ENCODE measurements at regions not wholly inside any gene's neighbourhood (a gene's known extent, or its start where the extent isn't known, plus 50 kb on each side); places are given as distances from the start of the nearest gene placed in this dataset.

DNA sequence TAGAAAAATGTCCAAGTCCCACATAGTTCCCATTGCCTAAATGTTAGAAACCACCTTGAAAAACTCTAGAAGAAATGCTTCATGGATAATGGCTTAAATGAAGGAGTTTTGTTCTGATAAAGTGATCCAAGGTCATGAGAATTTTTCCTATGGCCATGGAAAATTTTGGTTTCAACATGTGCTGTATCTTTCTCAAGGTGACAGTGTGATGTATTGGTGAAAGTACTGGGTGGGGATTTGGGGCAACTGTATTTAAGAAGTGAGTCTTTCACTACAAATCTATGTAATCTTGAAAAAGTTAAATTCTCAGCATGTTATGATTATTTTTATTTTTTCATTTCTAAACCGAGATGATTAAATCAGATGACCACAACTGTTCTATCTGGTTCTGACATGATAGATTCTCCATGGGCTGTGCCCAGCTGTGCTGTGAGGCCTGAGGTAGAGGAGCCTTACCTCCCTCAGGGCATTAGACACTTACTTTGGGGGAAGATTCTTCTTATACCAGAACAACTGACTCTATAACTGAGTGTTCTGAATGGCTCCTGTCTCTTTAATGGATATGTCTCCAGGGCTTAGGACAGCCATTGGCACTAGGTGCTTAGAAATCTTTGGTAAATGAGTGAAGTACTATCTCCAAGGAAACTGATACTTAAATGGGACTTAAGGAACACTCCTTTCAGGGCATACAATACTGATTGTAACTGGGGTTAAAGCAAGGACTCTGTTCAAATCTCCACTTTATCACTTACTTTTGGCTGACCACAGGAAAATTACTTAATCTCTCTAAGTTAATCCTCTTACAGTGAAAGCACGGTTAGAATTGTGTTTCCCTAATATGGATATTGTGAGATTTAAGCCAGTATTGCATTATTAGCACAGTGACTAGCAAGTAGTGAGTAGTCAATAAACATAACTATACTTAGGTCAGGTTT is 397.4 kb upstream of the MEF2C start:
- Histone ChIP-seq H3K36me3 (ENCODE audit: control insufficient read depth, insufficient read depth, low read length) (no peaks in the 10 kb centered on the region), H3K4me3 (replicated peaks; ENCODE audit: low read depth, low read length) (no peak overlapping the region), H3K27me3 (replicated peaks; ENCODE audit: control insufficient read depth, insufficient read depth, low read length) (no peaks in the 10 kb centered on the region)
- peak; percentile 33 for DNase-seq (ENCODE audit: extremely low read depth, insufficient read length)
- no peak for TF ChIP-seq CTCF (IDR thresholded peaks at IDR 0.05; ENCODE audit: insufficient read depth, low read length, poor library complexity, severe bottlenecking)

DNA sequence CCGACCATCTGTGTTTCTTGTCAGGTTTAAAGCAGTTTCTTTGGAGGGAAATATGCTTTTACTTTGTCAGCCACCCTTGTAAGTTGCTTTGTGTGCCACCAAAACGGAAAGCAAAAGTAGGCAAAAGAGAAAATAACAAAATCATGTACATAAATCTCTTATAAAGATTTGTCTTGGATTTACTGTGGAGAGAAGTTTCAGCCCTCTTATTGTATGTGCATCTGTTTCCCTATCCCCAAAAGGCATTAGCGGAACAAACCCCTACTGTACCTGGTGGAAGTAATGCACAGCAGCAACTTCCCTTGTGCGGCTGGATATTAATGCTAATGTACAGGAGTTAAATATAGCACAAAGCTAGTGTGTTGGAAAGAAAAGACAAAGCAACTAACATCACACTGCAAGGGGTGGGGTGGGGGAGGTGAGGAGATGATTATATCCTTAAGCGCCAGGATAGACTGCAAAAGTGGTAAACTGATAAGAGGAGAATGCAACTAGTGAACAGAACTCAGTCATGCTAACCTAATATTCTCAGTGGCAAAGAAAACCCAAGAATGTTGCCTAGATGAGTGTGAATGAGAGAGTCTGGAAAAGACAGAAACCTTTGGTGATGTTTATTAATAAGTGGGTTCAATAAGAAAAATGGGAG is 396.5 kb upstream of the MEF2C start:
- DNase-seq (ENCODE audit: extremely low read depth, insufficient read length): no peak
- TF ChIP-seq CTCF (IDR thresholded peaks at IDR 0.05; ENCODE audit: insufficient read depth, low read length, poor library complexity, severe bottlenecking): no peak

GRCh38 chr5:89277816-89278215 is 394.8 kb upstream of the MEF2C start:
- H3K4me3 ChIP-seq (replicated peaks; ENCODE audit: low read depth, low read length): no peak overlapping the region
- H3K36me3 ChIP-seq (ENCODE audit: control insufficient read depth, insufficient read depth, low read length): no peaks in the 10 kb centered on the region
- no peak for TF ChIP-seq CTCF (IDR thresholded peaks at IDR 0.05; ENCODE audit: insufficient read depth, low read length, poor library complexity, severe bottlenecking)
- no peaks in the 10 kb centered on the region for H3K27me3 ChIP-seq (replicated peaks; ENCODE audit: control insufficient read depth, insufficient read depth, low read length)
- DNase-seq (ENCODE audit: extremely low read depth, insufficient read length): no peak

More for the DNA sequence above, 396.5 kb upstream of the MEF2C start:
- Histone ChIP-seq H3K36me3 (ENCODE audit: control insufficient read depth, insufficient read depth, low read length) (no peaks in the 10 kb centered on the region), H3K4me3 (replicated peaks; ENCODE audit: low read depth, low read length) (no peak overlapping the region), H3K27me3 (replicated peaks; ENCODE audit: control insufficient read depth, insufficient read depth, low read length) (no peaks in the 10 kb centered on the region)

- no peak for TF ChIP-seq CTCF (IDR thresholded peaks at IDR 0.05; ENCODE audit: insufficient read depth, low read length, poor library complexity, severe bottlenecking)
- H3K27me3 ChIP-seq (replicated peaks; ENCODE audit: control insufficient read depth, insufficient read depth, low read length): no peaks in the 10 kb centered on the region
- no peaks in the 10 kb centered on the region for H3K36me3 ChIP-seq (ENCODE audit: control insufficient read depth, insufficient read depth, low read length)
- no peak overlapping the region for H3K4me3 ChIP-seq (replicated peaks; ENCODE audit: low read depth, low read length)
- no peak for DNase-seq (ENCODE audit: extremely low read depth, insufficient read length)
These were observed 393.8 kb upstream of the MEF2C start for GRCh38 chr5:89276566-89277305.

- TF ChIP-seq CTCF (IDR thresholded peaks at IDR 0.05; ENCODE audit: insufficient read depth, low read length, poor library complexity, severe bottlenecking): no peak
- Histone ChIP-seq H3K27me3 (replicated peaks; ENCODE audit: control insufficient read depth, insufficient read depth, low read length) (no peaks in the 10 kb centered on the region), H3K4me3 (replicated peaks; ENCODE audit: low read depth, low read length) (no peak overlapping the region), H3K36me3 (ENCODE audit: control insufficient read depth, insufficient read depth, low read length) (no peaks in the 10 kb centered on the region)
- DNase-seq (ENCODE audit: extremely low read depth, insufficient read length): no peak
These were observed 392.3 kb upstream of the MEF2C start for GRCh38 chr5:89275066-89275855.
